Left colon (tissue), 2 donors: ENCODE measurements at regions not wholly inside any gene's neighbourhood (a gene's known extent, or its start where the extent isn't known, plus 50 kb on each side); places are given as distances from the start of the nearest gene placed in this dataset.

Source experiments
- ATAC-seq: fragments of 200-7000 bp; cut with Tn5 transposase; one replicate; pipeline ENCODE4 v1.9.1; 2020; ENCODE audit warnings: mild to moderate bottlenecking, moderate library complexity
- DNase-seq, 2 donors: peaks; one replicate each; pipeline ENCODE4 v3.0.0-alpha.2; 2020
- intact Hi-C, 2 donors: fragments of 100-400 bp; cut with DNase I in 1 of 2; cut with micrococcal nuclease in 1 of 2; formaldehyde crosslinking; loops; one replicate each; pipeline versions ENCODE4 v1.11.2 to v1.14.0; 2022; cut with DNase I, micrococcal nuclease
- donor health status: DM: no; HTN: no; CAD: no.
- donor health status: DM: yes; HTN: yes; CAD: no.

DNA sequence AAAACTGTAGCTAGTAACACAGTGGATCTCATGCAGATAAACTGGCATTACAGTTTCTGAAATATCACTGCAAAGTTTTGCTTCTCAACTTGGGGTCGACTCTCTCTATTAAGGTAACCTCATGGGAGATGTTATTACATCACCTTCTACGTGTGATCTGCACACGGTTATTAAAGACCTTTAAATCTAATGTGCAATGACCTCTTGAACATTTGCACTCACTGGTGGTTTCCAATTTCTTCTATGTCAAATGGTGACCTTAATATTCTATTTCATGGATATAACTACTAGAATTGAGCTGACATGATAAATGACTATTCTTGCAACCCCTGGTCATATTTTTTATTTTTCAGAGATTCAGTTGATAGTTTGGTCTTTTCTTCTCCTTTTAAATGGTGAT lies 191.3 kb downstream of the PPP1R3A start:
- intact Hi-C loops: no loop called here
- DNase-seq (no peak), ATAC-seq (no peak)

DNA sequence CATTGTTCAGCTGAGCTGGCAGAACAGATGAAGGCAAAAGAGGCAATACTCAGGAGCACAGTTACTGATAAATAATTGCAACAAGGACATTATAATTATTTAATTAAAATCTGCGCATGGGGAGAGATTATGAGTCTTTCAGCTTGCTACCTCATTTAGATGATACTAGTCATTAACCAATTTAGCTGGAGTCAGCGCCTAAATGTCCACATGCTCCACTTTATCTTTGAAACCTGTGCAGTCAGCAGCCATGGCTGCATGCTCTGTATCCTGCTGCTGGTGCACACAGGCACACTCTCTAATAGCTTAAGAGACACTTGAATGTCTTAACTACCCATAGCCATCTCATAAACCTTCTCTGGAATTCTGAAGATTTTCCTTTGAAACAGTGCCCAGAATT lies 196.8 kb downstream of the PPP1R3A start:
- DNase-seq: no peak
- ATAC-seq: no peak
- intact Hi-C loops: no loop called here

DNA sequence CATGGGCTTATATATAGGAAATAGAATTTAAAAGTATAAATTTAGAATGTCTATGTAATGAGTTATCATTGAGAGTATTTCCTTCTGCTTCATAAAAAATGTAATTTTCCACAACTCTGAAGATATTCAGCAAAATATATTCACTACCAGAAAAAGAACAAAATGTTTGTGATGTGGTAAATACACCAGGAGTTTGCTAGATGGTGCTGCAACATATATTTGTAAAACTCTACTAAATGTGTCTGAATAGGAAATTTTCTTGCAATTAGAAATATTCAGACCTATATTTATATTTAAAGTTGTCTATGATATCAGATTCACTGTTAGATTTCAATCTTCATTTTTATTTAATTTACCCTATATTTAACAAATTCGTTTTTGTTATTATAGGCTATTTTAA lies 201.1 kb downstream of the PPP1R3A start:
- intact Hi-C loops: no loop called here
- DNase-seq (no peak), ATAC-seq (no peak)

DNA sequence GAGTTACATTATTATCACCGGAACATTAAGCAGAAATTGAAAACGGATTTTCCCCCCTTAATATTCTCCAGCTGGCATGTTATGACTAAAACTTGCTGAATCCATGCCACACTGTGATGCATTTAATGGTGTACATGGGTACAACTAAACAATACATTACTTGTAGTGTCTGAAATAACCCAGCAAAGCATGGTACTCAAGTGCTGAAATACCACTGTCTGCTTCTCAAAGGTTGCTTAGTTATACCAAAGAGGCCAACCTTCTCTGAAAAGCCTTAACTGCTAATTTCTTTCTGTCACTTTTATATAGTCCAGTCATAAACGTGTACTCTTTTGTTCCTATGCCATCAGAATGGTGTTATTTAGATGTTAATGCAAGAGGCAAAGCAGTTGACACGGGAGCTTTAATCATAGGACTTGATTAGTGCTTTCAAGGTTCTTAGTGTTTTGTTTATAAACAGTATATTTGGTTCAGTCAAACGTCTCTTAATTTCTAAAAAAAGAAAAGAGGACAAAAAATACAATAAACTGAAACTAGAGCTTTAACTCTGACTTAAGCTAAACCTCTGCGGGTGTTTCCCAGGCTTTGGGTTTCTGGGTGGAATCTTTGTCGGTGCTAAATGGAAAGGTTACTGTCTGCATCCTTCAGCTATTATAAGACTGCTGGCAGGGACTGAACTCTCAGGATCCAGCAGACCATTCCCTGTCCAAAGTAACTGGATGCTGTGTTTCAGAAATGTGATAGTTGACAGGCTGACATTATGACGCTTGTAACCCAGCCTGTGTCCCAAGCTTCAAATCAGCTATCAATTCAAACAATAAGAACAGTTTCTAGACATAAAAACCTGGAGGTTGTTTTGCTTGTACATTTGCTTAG lies 202.6 kb downstream of the PPP1R3A start:
- ATAC-seq (no peak), DNase-seq (no peak)
- intact Hi-C loops: no loop called here

DNA sequence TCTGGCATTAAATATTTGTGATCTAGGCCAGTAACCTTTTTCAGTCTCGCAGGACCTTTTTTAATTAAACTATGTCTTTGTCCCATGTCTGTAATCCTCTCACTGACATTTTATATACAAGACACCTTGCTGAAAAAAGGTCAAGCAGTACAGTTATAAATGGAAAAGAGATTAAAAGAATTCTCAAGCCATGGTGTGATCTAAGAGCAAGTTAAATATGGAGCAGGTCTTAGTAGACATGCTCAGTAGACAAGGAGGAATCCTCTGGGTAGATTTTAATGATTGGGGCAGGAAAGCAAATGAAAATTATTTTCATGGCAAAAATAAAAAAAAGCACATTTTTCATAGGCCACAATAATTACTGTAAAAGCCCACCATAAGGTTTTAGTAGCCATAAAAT lies 203.5 kb downstream of the PPP1R3A start:
- no peak for DNase-seq
- intact Hi-C loops: no loop called here
- no peak for ATAC-seq

DNA sequence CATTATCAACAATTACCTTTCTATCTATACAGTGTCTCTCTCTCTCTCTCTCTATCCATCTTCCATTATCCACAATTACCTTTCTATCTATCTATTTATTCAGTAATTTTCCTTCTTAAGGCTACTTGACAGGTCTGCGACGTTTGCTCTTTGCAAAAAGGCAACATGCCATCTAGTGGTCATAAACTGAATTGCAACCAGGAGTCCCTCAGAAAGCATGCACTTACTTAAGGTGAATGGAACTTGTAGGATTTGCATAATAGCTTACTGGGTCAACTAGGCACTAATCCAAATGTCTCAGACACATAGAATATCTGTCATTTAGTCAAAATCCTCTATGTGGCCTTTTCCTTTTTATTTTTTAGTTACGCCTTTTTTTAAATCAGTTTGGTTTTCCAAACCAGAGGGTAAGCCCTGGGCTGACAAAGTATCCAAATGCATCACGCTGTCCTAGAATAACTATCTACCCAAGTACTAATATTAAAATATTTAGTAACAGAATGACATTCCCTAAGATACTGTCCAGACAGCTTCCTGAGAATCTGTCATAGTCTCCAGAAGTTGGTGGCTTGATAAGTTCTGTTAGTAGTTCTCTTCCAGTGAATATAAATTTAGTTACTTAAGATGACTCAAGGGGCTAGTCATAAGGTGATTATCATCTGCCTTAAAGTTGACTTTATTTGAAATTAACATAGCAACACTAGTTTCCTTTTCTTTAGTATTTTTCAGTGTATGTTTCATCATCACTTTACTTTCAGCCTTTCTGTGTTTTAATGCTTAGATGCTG lies 208.3 kb downstream of the PPP1R3A start:
- ATAC-seq (peak; percentile 59), DNase-seq (peak in 1 of 2 donors; percentile 6)
- intact Hi-C loops: no loop called here

DNA sequence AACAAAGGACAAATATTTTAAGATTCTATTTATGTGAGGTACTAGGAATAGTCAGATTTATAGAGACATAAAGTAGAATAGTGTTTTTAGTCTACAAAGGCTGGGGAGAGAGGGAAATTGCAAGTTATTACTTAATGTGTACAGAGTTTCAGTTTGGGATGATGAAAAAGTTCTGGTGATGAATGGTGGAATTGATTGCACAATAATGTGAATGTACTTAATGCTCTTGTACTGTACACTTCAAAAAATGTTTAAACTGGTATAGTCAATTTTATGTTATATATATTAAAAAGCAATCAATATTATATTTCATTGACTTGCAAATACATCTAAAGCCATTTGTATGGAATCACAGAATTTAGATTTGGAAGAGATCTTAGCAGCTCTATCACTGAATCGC lies 213.4 kb downstream of the PPP1R3A start:
- no peak for DNase-seq
- intact Hi-C loops: no loop called here
- no peak for ATAC-seq

DNA sequence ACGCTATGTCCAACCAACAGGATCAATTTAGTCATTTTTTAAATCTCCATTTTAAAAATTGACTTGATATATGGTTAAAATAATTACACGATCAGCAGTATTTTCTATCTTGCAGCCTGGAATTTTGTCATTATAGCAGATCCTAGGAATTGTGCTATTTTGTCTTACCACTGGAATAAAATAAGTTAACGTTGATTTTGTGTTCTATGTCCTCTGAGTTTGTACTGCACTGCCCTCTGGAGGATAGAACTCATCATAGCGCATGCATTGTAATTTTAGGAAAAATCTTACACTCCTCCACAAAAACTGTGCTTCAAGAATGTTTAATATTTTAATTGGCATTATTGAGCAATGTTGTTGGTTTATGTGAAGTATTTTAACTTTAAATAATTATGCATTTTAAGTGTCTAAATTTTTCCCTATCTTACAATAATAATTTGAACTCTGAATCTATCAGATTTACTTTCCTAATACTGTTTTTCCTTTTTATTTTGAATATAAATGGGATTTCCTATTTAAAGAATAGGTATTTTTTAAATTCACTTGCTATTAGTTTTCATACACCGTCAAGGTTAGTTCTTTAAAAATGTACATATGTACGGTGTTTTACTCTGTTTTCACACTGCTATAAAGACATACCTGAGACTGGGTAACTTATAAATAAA lies 220.1 kb downstream of the PPP1R3A start:
- DNase-seq: no peak
- intact Hi-C loops: no loop called here
- ATAC-seq: no peak

DNA sequence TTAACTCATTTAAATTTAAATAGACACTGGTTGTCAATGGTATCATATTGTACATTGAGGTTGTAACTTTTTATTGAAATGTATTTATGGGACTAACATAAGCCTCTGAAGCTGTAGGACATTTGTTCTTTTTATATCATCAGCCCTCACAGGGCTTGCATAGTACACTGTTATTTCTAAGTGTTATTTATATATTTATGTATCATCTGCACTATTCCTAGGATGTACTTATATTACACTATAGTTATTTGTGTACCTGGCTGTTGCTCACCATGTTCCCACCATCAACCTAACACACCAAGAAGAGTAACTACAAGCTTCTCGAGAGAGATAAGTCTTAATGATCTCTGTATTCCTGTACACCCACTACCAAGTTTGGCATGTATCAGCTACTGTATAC lies 224.7 kb downstream of the PPP1R3A start:
- intact Hi-C loops: no loop called here
- DNase-seq: no peak
- ATAC-seq: no peak

DNA sequence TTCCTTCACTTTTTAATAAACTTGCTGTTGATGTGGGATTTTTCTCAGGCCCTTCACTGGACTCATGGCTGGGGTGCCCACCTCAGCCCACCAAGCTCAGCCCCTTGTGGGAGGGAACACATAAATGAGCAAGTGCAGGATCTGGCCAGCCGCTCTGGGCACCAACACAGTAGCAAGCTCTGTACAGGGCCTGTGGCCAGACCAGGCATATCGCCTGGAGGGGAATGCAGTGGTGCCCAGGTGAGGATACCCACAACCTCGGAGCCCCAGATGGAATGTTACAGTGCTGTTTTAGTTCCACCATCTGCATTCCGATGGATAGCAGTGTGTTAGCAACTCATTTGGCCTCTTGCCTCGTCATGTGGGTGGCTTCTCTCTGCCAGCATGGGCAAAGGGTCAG lies 234.6 kb downstream of the PPP1R3A start:
- intact Hi-C loops: no loop called here
- DNase-seq: no peak
- ATAC-seq: no peak

DNA sequence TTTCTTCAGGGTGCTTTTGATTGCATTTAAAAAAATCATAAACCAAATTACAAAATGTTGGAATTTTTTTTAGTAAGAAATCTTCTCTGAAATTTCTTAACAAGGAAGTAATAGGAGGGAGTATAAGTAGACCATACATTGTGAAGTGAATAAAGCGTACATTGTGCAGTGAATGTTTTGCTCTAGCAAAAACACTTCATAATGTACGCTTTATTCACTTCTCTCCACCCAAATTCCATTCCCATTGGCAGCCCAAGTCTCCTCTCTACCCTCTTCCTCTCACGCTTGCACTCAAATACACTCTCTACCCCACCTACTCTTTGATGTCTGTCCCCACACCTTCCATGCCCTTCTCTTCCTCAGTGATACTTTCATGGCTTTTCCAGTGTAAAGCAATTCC lies 241.0 kb downstream of the PPP1R3A start:
- no peak for ATAC-seq
- intact Hi-C loops: no loop called here
- DNase-seq: no peak

DNA sequence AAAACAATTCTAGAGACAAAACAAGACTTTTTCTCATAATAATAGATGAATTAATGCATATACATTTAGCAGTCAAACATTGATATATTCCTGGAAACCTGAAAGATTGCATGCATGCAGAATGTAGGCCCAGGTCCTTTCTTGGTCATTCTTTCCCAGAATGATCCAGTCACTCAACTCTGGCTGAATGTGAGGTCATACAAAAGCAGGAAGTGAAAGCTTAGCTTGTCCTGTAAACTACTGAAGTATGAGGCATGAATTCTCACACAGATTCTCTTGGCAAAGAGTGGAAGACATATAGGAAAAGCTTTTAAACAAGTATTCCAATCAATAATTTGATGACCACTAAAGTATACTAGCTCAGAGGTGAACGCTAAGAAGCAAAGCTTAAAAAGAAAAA lies 253.9 kb downstream of the PPP1R3A start:
- ATAC-seq (no peak), DNase-seq (no peak)
- intact Hi-C loops: no loop called here

DNA sequence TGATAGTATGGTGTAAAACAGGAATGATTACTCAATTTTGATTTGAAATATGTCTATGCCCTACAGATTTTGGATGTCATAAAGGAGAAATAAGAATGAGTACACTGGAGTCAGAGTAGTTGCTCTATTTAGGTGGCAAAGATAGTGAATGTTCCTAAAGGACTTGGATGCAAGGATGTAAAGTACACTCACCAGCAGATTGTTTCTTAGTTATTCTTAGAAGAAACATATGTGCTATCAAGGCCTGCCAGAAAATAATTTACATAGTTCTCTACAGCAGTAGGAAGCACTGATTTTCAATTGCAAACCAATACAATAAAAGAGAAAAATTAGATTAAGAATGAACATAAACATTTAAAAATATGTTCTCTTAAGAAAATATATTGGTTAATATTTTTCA lies 259.4 kb downstream of the PPP1R3A start:
- DNase-seq (no peak), ATAC-seq (no peak)
- intact Hi-C loops: no loop called here

DNA sequence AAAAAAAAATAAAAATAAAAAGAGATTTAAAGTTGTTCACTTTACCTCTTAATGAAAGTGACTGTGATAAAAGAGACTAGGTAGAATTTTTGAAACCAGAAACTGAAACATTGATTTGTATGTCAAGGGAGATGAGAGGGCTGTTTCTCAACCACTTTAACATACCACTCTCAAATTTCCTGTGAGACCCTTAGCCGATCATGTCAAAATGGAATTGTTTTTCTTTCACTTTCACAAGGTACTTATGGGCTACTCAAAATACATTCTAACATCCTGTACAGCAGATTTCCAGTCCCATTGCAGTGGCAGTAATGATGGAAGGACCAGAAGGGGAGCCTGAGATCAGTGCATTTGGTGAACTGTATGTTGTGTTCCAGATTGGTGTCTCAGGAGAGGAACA lies 261.2 kb downstream of the PPP1R3A start:
- no peak for DNase-seq
- ATAC-seq: no peak
- intact Hi-C loops: no loop called here

DNA sequence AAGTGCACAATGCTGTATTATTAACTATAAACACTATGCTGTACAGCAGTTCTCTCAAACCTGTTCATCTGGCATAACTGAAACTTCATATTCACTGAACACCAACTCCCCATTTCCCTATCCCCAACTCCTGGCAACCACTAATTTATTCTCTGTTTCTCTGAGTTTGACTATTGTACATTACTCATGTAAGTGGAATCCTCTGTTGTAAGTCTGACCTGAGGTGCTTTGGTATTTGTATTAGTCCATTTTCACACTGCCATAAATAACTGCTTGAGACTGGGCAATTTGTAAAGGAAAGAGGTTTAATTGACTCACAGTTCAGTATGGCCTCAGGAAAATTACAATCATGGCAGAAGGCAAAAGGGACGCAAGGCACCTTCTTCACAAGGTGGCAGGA lies 266.3 kb downstream of the PPP1R3A start:
- intact Hi-C loops: no loop called here
- ATAC-seq: no peak

DNA sequence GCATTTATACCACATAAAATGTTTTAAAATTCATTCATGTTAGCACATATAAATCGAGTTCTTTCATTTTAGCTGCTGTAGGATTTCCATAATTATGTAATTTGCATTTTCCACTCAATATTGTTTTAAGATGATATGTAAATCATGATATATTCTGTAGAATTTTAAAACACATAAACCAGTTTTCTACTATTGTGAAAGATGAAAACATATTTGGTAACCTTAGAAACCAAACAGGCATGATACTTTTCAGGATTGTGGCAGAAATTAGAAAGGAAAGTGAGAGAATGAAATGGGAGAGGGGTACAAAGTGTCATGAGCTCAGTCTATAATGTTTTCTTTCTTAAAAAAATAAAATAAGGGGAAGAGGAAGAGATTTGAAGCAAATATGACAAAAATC lies 269.3 kb downstream of the PPP1R3A start:
- intact Hi-C loops: no loop called here
- no peak for ATAC-seq

More for the DNA sequence above, 266.3 kb downstream of the PPP1R3A start:
- no peak for DNase-seq

DNA sequence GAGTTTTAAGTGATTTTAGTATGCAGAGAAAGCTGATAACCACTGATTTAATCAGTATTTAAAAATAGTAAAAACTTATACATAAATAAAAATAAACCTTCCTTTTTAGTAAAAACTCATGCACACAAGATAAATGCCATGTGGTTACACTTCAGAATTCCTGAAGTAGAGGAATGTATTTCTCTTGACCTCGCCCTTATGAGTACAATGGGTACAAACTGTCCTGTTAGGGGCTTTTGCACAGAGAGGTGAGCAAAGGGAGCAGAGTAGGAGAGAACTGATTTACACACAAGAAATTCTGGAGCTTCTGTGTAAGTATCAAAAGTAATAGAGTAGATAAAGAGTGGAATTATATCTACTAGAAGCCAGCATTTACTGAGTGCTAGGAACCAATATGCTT lies 279.6 kb downstream of the PPP1R3A start:
- ATAC-seq: no peak

More for the DNA sequence above, 269.3 kb downstream of the PPP1R3A start:
- no peak for DNase-seq

DNA sequence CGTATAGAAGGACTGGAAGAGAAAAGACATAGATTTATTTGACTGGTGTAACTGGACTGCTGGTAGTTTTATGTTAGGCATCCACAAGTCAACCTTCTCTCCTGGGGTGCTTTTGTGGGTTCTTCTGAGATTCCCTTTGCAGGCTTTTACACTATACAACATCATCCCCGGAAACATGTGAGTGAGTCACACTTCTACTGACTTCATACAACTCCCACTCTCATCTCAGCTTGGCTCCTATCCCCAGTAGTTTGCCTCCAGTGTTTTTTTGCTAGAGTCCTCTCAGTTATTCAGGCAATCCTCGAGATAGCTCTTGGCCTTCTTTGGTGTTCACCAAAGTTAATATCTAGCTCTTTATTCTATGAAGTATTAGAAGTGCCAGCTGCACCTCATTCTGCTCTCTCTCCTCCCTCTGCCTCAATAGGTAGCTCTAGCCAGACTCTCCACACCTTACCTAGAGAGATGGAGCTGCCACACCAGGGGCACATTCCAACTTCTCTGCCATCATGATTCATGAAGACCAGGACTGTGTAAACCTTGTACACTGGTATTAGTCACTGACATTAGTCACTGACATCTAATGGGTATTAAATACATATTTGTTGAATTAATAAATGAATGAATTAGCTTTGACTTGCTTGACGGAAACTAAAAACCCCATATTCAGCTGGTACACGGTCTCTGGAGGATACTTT lies 281.9 kb downstream of the PPP1R3A start:
- intact Hi-C loops: no loop called here
- DNase-seq: no peak
- ATAC-seq: no peak

More for the DNA sequence above, 279.6 kb downstream of the PPP1R3A start:
- intact Hi-C loops: no loop called here
- DNase-seq: no peak

DNA sequence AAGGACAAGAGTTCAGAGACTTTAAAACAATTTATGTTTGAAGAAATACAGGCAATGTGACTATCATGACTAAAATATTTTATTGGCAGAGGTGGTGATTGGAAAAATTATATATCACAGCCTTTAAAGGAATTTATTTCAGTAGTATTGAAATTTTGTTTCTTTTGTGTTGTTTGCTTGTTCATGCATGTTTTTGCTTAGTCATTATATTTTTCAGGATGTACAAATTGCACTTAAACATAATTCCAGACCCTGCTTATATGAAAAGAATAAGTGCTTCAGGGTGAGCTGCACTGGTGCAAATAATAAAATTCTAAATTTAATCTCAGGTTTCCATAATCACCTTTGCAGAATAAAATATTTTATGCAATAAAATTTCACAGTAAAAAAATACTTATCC lies 283.3 kb downstream of the PPP1R3A start:
- no peak for ATAC-seq
- intact Hi-C loops: no loop called here

More for the DNA sequence above, 283.3 kb downstream of the PPP1R3A start:
- no peak for DNase-seq
